Nephron progenitor cell (in vitro differentiated cells): ENCODE measurements at regions not wholly inside any gene's neighbourhood (a gene's known extent, or its start where the extent isn't known, plus 50 kb on each side); places are given as distances from the start of the nearest gene placed in this dataset.

Source experiments
- DNase-seq: peaks from one replicate; pipeline ENCODE4 v3.0.0; 2021
- H3K27ac Mint-ChIP-seq: 2 replicates; pipeline ENCODE4 v1.8.0; 2021; ENCODE audit warnings: mild to moderate bottlenecking, moderate library complexity, mixed read lengths
- H3K27me3 Mint-ChIP-seq: 2 replicates; pipeline ENCODE4 v1.8.0; 2021; ENCODE audit warnings: mild to moderate bottlenecking, low read depth, mixed read lengths; ENCODE audit not compliant: poor library complexity
- H3K36me3 Mint-ChIP-seq: 2 replicates; pipeline ENCODE4 v1.8.0; 2021; ENCODE audit warnings: low read depth, mixed read lengths
- H3K4me1 Mint-ChIP-seq: 2 replicates; pipeline ENCODE4 v1.8.0; 2021; ENCODE audit warnings: mixed read lengths
- H3K4me3 Mint-ChIP-seq: 2 replicates; pipeline ENCODE4 v1.8.0; 2021; ENCODE audit warnings: mild to moderate bottlenecking, moderate library complexity, mixed read lengths
- H3K9me3 Mint-ChIP-seq: 2 replicates; pipeline ENCODE4 v1.8.0; 2021; ENCODE audit warnings: mild to moderate bottlenecking, moderate library complexity, mixed read lengths
- TF ChIP-seq, protein P1 (sequence below): fragments of 200-600 bp; sonication (generic); IDR thresholded peaks from 2 replicates; pipeline ENCODE4 v1.5.0; 2021; ENCODE audit warnings: antibody characterized with exemption

DNA sequence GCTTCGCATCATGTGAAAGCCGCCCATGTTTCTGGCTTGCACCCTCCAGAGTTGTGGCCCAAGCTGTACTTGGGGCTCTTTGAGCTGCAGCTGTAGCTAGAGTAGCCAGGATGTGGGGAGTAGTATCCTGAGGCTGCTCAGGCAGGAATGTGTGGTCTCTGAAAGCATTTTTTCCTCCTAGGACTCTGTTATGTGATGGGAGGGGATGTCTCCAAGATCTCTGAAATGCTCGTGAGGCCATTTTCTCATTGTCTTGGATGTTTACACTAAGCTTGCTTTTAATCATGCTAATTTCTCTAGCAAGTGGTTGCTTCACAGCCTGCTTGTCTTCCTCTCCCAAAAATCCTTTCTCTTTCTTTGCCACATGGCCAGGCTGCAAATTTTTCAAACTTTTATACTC, 687.6 kb downstream of the DCDC2C start:
- no peak overlapping the region for H3K4me3 Mint-ChIP-seq
- H3K4me1 Mint-ChIP-seq, result no peaks in the 10 kb centered on the region
- H3K27ac Mint-ChIP-seq, result no peak overlapping the region
- TF ChIP-seq, protein P1, sequence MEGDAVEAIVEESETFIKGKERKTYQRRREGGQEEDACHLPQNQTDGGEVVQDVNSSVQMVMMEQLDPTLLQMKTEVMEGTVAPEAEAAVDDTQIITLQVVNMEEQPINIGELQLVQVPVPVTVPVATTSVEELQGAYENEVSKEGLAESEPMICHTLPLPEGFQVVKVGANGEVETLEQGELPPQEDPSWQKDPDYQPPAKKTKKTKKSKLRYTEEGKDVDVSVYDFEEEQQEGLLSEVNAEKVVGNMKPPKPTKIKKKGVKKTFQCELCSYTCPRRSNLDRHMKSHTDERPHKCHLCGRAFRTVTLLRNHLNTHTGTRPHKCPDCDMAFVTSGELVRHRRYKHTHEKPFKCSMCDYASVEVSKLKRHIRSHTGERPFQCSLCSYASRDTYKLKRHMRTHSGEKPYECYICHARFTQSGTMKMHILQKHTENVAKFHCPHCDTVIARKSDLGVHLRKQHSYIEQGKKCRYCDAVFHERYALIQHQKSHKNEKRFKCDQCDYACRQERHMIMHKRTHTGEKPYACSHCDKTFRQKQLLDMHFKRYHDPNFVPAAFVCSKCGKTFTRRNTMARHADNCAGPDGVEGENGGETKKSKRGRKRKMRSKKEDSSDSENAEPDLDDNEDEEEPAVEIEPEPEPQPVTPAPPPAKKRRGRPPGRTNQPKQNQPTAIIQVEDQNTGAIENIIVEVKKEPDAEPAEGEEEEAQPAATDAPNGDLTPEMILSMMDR, result no peak
- H3K27me3 Mint-ChIP-seq, result peaks cover 2% of the 10 kb centered on the region
- peaks cover 50% of the 10 kb centered on the region for H3K9me3 Mint-ChIP-seq
- no peak for DNase-seq
- peaks cover 5% of the 10 kb centered on the region for H3K36me3 Mint-ChIP-seq

GRCh38 chr2:4404363-4404762, 701.0 kb downstream of the DCDC2C start:
- Mint-ChIP-seq H3K36me3 (no peaks in the 10 kb centered on the region), H3K27me3 (no peaks in the 10 kb centered on the region), H3K4me3 (no peak overlapping the region), H3K4me1 (peaks cover 10% of the 10 kb centered on the region), H3K9me3 (peaks cover 15% of the 10 kb centered on the region), H3K27ac (no peak overlapping the region)
- TF ChIP-seq, protein P1, result no peak
- no peak for DNase-seq

- H3K4me3 Mint-ChIP-seq, result no peak overlapping the region
- DNase-seq, result no peak
- H3K4me1 Mint-ChIP-seq, result peaks cover 16% of the 10 kb centered on the region
- H3K36me3 Mint-ChIP-seq, result no peaks in the 10 kb centered on the region
- TF ChIP-seq, protein P1, result no peak
- H3K27me3 Mint-ChIP-seq, result no peaks in the 10 kb centered on the region
- H3K27ac Mint-ChIP-seq, result peak overlapping the region; percentile 9
- peaks cover 5% of the 10 kb centered on the region for H3K9me3 Mint-ChIP-seq
Measured at GRCh38 chr2:4408321-4408720, 704.9 kb downstream of the DCDC2C start.

DNA sequence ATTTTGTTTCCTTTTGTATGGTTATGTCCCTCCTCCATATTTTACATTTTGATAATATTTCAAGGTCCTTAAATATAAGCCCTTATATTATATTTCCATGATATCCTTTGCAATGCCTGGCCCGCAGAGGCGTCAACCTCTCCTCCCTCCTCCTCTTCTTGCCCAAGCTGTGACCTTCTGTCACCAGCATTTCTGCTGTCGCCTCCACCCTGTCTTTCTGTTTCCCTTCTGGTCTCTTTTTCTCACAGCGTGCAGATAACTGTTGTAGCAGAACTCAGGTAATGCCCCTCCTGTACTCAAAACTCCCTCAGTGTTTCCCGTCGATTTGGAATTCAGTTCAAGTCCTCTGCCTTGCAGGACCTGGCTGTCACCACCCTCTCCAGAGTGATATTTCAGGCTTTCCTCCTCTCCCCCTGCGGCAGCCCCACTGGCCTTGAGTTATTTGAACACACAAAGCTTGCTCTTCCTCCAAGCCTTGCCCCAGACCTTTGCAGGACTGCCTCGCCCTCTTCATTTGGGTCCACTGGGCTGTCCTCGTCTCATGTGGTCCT, 709.3 kb downstream of the DCDC2C start:
- H3K4me3 Mint-ChIP-seq, result no peak overlapping the region
- H3K9me3 Mint-ChIP-seq, result peaks cover 5% of the 10 kb centered on the region
- no peak for DNase-seq
- TF ChIP-seq, protein P1, result no peak
- no peak overlapping the region for H3K27ac Mint-ChIP-seq
- peaks cover 12% of the 10 kb centered on the region for H3K4me1 Mint-ChIP-seq
- no peaks in the 10 kb centered on the region for H3K36me3 Mint-ChIP-seq
- H3K27me3 Mint-ChIP-seq, result no peaks in the 10 kb centered on the region

GRCh38 chr2:4415171-4415570, 711.8 kb downstream of the DCDC2C start:
- no peak overlapping the region for H3K4me3 Mint-ChIP-seq
- H3K27me3 Mint-ChIP-seq, result peaks cover 1% of the 10 kb centered on the region
- no peak overlapping the region for H3K27ac Mint-ChIP-seq
- no peaks in the 10 kb centered on the region for H3K36me3 Mint-ChIP-seq
- TF ChIP-seq, protein P1, result no peak
- DNase-seq, result no peak
- peaks cover 5% of the 10 kb centered on the region for H3K9me3 Mint-ChIP-seq
- H3K4me1 Mint-ChIP-seq, result peaks cover 7% of the 10 kb centered on the region

DNA sequence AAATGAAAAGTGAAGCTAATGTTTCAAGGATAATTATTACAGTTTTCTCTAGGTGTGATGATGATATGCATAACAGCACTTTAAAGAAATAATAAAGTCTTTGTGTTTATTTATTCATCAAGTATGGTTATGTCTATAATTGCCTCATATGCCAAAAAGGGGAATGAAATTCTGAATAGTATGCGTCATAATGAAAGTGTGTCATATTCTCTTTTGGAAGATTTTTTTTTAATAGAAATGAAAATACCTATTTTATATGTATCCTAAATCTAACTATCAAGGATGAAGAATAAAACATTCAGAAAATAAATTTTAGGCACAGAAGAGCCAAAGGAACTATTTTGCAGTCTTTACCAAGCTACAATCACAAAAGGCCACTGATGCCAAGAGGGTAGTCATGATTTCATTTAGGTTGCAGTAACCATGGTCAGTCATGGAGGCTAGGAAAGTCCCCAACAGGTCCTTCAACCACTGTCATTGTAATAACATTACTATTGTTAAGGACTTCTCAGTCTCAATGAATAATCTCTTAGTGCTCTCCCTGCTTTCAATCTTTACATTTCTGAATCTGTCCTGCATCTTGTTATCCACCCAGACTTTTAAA, 712.5 kb downstream of the DCDC2C start:
- no peaks in the 10 kb centered on the region for H3K9me3 Mint-ChIP-seq
- H3K27ac Mint-ChIP-seq, result no peak overlapping the region
- TF ChIP-seq, protein P1, result no peak
- H3K27me3 Mint-ChIP-seq, result peaks cover 3% of the 10 kb centered on the region
- DNase-seq, result no peak
- H3K36me3 Mint-ChIP-seq, result no peaks in the 10 kb centered on the region
- peaks cover 7% of the 10 kb centered on the region for H3K4me1 Mint-ChIP-seq
- no peak overlapping the region for H3K4me3 Mint-ChIP-seq
